PFSK-1 (cell line): ENCODE measurements at regions not wholly inside any gene's neighbourhood (a gene's known extent, or its start where the extent isn't known, plus 50 kb on each side); places are given as distances from the start of the nearest gene placed in this dataset.

Source experiments
- FOXP2 ChIP-seq: optimal IDR thresholded peaks from 2 replicates; pipeline ENCODE3; 2011; ENCODE audit warnings: borderline replicate concordance, control low read depth, inconsistent platforms; ENCODE audit not compliant: insufficient read depth; ENCODE audit errors: extremely low read length, extremely low read depth
- POLR2AphosphoS5 ChIP-seq: IDR thresholded peaks from 2 replicates; pipeline ENCODE4 v1.6.1; 2012; ENCODE audit warnings: low read depth, mild to moderate bottlenecking, control low read depth, low read length, moderate library complexity

- TF ChIP-seq POLR2AphosphoS5 (no peak), FOXP2 (no peak)
Measured at GRCh38 chr10:44713307-44713706, 197.8 kb upstream of the TMEM72 start.
